Lower leg skin (tissue), 4 donors: ENCODE measurements at regions not wholly inside any gene's neighbourhood (a gene's known extent, or its start where the extent isn't known, plus 50 kb on each side); places are given as distances from the start of the nearest gene placed in this dataset.

Experiments used
- DNase-seq, 2 donors: peaks; one replicate each; pipeline ENCODE4 v3.0.0-alpha.2; 2019; ENCODE audit warnings: low spot score in 2 of 2
- H3K4me3 ChIP-seq: fragments of 200-600 bp; sonication (generic); 2 replicates; pipeline ENCODE4 v1.5.1; 2017; ENCODE audit warnings: mild to moderate bottlenecking, low read depth; ENCODE audit not compliant: poor library complexity, severe bottlenecking
- POLR2A ChIP-seq, 2 donors: fragments of 450-650 bp; IDR thresholded peaks; one replicate each; pipeline ENCODE4 v1.6.1; 2016 to 2017; ENCODE audit warnings: antibody characterized with exemption in 2 of 2, mild to moderate bottlenecking in 1 of 2, moderate library complexity in 1 of 2
- WGBS, 2 donors: methylation state at CpG; one replicate each; pipeline ENCODE4 v1.1.5; 2018; 5-methylcytosine and 5-hydroxymethylcytosine counted together
- intact Hi-C: fragments of 100-400 bp; cut with DNase I; formaldehyde crosslinking; loops from one replicate; pipeline ENCODE4 v1.15.0; 2023; ENCODE audit warnings: low total_unique reads
- TF ChIP-seq, protein P1 (sequence below), 3 donors: fragments of 450-650 bp; IDR thresholded peaks; one replicate each; pipeline ENCODE4 v1.5.1; 2016; ENCODE audit warnings: antibody characterized with exemption in 3 of 3, mild to moderate bottlenecking in 3 of 3, moderate library complexity in 2 of 3

DNA sequence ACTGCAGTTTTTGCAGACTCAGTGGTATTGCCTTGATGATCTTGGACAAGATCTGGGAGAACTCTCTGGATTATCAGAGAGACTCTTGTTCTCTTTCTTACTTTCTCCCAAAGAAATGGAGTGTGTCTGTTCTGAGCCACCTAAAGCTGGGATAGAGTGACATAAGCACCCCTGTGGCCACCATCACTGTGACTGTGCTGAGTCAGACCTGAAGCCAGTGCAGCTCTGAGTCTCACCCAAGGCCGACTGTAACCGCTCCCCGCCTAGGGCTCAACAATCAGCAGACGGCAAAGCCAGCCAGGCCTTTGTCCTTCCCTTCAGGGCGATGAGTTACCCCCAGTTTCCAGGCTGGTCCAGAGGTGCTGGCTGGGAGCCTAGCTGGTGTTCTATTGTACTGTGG is 795.6 kb downstream of the UQCRFS1 start:
- intact Hi-C loops = no loop called here
- H3K4me3 ChIP-seq = no peak overlapping the region
- WGBS, 2 donors = 77 to 82% methylated on average over 5 of the region's 5 CpGs
- no peak for DNase-seq
- TF ChIP-seq, protein P1, sequence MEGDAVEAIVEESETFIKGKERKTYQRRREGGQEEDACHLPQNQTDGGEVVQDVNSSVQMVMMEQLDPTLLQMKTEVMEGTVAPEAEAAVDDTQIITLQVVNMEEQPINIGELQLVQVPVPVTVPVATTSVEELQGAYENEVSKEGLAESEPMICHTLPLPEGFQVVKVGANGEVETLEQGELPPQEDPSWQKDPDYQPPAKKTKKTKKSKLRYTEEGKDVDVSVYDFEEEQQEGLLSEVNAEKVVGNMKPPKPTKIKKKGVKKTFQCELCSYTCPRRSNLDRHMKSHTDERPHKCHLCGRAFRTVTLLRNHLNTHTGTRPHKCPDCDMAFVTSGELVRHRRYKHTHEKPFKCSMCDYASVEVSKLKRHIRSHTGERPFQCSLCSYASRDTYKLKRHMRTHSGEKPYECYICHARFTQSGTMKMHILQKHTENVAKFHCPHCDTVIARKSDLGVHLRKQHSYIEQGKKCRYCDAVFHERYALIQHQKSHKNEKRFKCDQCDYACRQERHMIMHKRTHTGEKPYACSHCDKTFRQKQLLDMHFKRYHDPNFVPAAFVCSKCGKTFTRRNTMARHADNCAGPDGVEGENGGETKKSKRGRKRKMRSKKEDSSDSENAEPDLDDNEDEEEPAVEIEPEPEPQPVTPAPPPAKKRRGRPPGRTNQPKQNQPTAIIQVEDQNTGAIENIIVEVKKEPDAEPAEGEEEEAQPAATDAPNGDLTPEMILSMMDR (IDR thresholded peaks at IDR 0.05) = no peak
- TF ChIP-seq POLR2A (IDR thresholded peaks at IDR 0.05) = no peak

DNA sequence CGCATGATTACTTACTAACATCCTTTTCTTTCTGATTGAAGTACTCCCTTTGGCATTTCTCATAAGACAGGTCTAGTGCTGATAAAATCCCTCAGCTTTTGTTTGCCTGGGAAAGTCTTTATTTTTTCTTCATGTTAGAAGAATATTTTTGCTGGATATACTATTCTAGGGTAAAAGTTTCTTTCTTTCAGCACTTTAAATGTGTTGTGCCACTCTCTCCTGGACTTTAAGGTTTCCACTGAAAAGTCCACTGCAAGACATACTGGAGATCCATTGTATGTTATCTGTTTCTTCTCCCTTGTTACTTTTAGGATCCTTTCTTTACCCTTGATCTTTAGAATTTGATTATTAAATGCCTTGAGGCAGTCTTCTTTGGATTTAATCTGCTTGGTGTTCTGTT is 796.7 kb downstream of the UQCRFS1 start:
- TF ChIP-seq POLR2A (IDR thresholded peaks at IDR 0.05) = no peak
- TF ChIP-seq, protein P1 (IDR thresholded peaks at IDR 0.05) = no peak
- intact Hi-C loops = no loop called here
- H3K4me3 ChIP-seq = no peak overlapping the region
- DNase-seq = no peak
- 92 to 97% methylated on average over 1 of the region's 1 CpG for WGBS, 2 donors

DNA sequence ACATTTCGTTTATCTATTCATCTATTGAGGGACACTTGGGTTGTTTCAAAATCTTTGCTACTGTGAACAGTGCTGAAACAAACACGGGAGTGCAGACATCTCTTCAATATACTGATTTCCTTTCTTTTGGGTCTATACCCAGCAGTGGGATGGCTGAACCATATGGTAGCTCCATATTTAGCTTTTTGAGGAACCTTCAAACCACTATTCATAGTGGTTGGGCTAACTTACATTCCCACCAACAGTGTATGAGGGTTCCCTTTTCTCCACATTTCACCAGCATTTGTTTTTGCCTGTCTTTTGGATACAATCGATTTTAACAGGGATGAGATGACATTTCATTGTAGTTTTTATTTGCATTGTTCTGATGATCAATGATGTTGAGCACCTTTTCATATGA is 798.2 kb downstream of the UQCRFS1 start:
- intact Hi-C loops = no loop called here
- TF ChIP-seq, protein P1 (IDR thresholded peaks at IDR 0.05) = no peak
- no peak for TF ChIP-seq POLR2A (IDR thresholded peaks at IDR 0.05)
- 52 to 58% methylated on average over 3 of the region's 3 CpGs for WGBS, 2 donors
- no peak for DNase-seq
- H3K4me3 ChIP-seq = no peak overlapping the region

DNA sequence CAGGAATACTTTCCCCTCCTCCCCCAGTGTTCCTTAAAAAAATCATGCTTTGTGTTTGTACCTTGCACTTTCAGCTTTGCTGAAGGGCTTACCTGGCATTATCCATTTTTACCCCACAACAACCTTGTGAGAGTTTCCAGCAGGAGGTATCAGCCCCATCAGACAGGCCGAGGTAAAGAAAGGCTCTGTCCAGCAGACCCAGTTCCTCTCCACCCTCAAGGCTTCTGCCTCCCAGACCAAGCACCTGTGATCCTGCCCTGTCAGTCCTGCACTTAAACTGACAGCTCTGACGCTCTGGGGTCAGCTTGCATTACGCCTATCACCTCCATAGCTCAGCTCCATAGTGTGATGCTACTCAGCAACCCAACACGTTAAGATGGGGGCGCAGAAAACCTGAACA is 803.1 kb downstream of the UQCRFS1 start:
- DNase-seq = no peak
- no peak for TF ChIP-seq POLR2A (IDR thresholded peaks at IDR 0.05)
- TF ChIP-seq, protein P1 (IDR thresholded peaks at IDR 0.05) = no peak
- 58 to 64% methylated on average over 5 of the region's 5 CpGs for WGBS, 2 donors
- H3K4me3 ChIP-seq = no peak overlapping the region
- intact Hi-C loops = no loop called here

DNA sequence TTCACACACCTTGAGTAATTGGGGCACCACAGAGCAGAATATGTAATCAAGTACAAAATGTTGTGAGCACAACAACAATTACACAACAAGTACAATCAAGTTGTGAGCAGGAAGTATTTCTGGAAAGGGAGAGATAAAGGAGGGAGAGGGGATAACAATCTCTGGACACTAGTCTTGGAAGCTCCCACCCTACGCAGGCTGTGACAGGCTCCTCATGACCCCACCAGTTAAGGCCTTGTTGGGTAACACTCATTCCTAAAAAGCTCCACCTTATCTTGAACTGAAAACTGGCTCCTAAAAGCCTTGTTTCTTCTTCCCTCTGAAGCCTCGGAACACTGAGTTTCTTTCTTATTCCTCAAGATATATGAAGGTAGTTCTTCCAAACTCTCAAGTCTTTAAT is 806.0 kb downstream of the UQCRFS1 start:
- 80 to 81% methylated on average over 2 of the region's 2 CpGs for WGBS, 2 donors
- TF ChIP-seq, protein P1 (IDR thresholded peaks at IDR 0.05) = no peak
- no peak for TF ChIP-seq POLR2A (IDR thresholded peaks at IDR 0.05)
- DNase-seq = no peak
- H3K4me3 ChIP-seq = no peak overlapping the region
- intact Hi-C loops = no loop called here

DNA sequence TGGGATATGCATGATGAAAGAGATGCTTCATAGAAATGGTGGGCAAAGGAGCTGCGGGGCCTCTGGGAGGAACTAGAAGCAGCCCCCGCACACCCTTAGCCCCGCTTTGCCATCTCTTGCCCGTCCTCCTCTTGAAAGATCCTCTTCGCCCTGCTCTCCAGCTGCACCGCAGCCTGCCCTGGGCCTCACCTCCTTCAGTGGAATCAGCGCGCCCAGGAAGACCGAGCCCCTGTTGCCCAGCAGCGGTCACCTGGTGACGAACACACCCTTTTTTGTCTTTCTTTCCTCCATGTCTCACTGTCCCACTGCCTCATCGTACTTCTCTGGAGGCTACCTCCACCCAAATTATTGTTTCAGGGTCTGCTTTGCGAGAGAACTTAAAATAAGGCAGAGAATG is 807.6 kb downstream of the UQCRFS1 start:
- intact Hi-C loops = no loop called here
- TF ChIP-seq POLR2A (IDR thresholded peaks at IDR 0.05) = no peak
- TF ChIP-seq, protein P1 (IDR thresholded peaks at IDR 0.05) = no peak
- H3K4me3 ChIP-seq = no peak overlapping the region
- whole genome bisulfite sequencing, 2 donors = 72 to 77% methylated on average over 13 of the region's 13 CpGs
- no peak for DNase-seq
